Activated naive CD4-positive, alpha-beta T cell treated with anti-CD3 and anti-CD28 coated beads, Interleukin-2, amount 10 ng/mL, durations not matched to agents 7 days and 5 days (primary cell): ENCODE measurements at regions not wholly inside any gene's neighbourhood (a gene's known extent, or its start where the extent isn't known, plus 50 kb on each side); places are given as distances from the start of the nearest gene placed in this dataset.
"Not testable (repeated sequence)": the region's sequence is repeated elsewhere in the genome, so short reads cannot be mapped to it uniquely, and the experiment has no call there.

ENCODE experiments used
- CTCF ChIA-PET: fragments of 350-600 bp; sonication (Branson Sonifier 250); formaldehyde crosslinking; loops from one replicate; lab custom pipeline; 2021; ENCODE audit warnings: antibody characterized with exemption; lab: Charles Lee
- DNase-seq: peaks from one replicate; pipeline ENCODE4 v3.0.0-alpha.2; 2020
- H3K27ac Mint-ChIP-seq: one replicate; pipeline ENCODE4 v1.8.0; 2021; ENCODE audit warnings: mild to moderate bottlenecking, moderate library complexity, mixed read lengths
- H3K27me3 Mint-ChIP-seq: one replicate; pipeline ENCODE4 v1.8.0; 2021; ENCODE audit warnings: mild to moderate bottlenecking, mixed read lengths
- H3K36me3 Mint-ChIP-seq: one replicate; pipeline ENCODE4 v1.8.0; 2021; ENCODE audit warnings: mixed read lengths
- H3K4me1 Mint-ChIP-seq: one replicate; pipeline ENCODE4 v1.8.0; 2021; ENCODE audit warnings: mixed read lengths
- H3K4me3 Mint-ChIP-seq: one replicate; pipeline ENCODE4 v1.8.0; 2021; ENCODE audit warnings: mild to moderate bottlenecking, moderate library complexity, mixed read lengths
- H3K9me3 Mint-ChIP-seq: one replicate; pipeline ENCODE4 v1.8.0; 2021; ENCODE audit warnings: mixed read lengths

DNA sequence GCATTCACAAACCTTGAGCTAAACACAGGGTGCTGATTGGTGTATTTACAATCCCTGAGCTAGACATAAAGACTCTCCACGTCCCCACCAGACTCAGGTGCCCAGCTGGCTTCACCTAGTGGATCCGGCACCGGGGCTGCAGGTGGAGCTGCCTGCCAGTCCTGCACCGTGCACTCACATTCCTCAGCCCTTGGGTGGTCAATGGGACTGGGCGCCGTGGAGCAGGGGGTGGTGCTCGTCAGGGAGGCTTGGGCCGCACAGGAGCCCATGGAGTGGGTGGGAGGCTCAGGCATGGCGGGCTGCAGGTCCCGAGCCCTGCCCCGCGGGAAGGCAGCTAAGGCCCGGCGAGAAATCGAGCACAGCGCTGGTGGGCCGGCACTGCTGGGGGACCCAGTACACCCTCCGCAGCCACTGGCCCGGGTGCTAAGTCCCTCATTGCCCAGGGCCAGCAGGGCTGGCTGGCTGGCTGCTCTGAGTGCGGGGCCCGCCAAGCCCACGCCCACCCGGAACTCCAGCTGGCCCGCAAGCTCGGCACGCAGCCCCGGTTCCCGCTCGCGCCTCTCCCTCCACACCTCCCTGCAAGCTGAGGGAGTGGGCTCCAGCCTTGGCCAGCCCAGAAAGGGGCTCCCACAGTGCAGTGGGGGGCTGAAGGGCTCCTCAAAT lies 622.2 kb upstream of the ADGRL2 start:
- H3K27me3 Mint-ChIP-seq, H3K4me1 Mint-ChIP-seq, H3K27ac Mint-ChIP-seq, DNase-seq, CTCF ChIA-PET, H3K36me3 Mint-ChIP-seq, H3K4me3 Mint-ChIP-seq: not testable (repeated sequence)
- peaks cover 13% of the 10 kb centered on the region for H3K9me3 Mint-ChIP-seq

DNA sequence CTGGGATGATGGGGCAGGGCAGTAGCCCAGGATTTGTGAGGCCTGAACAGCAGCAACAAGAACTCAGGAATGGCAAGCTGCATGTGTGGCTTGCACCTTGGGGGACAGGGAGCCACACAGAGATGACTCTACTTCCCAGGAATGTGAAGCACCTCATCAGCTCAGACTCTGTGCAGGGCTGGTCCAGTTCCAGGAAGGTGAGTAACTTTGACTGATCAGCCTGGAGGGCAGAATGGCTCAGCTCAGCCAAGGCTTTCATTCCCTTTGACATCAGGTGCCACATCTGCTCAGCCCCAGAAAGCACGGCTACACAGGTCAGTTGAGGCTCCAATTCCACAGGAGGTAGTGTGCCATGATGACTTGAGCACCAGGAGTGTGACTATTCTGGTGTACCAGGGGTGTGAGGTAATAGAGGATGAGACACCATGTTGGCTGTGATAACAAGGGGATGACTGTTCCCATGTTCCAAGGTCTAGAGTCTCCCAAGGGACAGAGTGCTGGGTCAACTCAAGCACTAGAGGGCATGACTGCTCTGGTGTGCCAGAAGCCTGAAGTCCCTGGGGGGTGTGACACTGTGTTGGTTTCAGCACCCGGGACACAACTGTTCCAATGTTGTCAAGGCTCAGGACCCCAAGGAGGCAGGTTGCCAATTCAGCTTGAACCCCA lies 625.8 kb upstream of the ADGRL2 start:
- DNase-seq = no peak
- H3K36me3 Mint-ChIP-seq = no peaks in the 10 kb centered on the region
- H3K4me1 Mint-ChIP-seq = no peaks in the 10 kb centered on the region
- H3K27ac Mint-ChIP-seq = no peak overlapping the region
- H3K9me3 Mint-ChIP-seq = peaks cover 12% of the 10 kb centered on the region
- no peak overlapping the region for H3K4me3 Mint-ChIP-seq
- H3K27me3 Mint-ChIP-seq = no peaks in the 10 kb centered on the region
- CTCF ChIA-PET = no interaction called here

DNA sequence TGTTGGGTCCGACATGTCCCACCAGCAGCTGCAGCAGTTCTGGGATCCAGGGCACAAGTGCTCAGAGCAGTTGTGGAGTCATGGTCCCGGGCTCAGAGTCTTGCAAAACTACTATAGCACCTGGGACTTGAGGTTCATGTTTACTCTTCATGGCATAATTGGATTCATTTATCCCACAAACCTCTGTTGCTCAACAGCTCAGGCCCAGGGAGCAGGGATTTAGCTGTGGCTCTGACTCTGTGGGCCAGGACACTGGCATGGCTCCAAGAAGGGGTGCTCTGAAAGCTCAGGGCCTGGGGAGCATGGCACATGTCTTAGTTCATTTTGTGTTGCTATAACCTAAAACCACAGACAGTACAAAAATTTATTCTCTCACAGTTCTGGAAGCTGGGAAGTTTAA lies 626.7 kb upstream of the ADGRL2 start:
- CTCF ChIA-PET = no interaction called here
- H3K27ac Mint-ChIP-seq = no peak overlapping the region
- DNase-seq = no peak
- no peaks in the 10 kb centered on the region for H3K4me1 Mint-ChIP-seq
- no peaks in the 10 kb centered on the region for H3K36me3 Mint-ChIP-seq
- no peaks in the 10 kb centered on the region for H3K27me3 Mint-ChIP-seq
- no peak overlapping the region for H3K4me3 Mint-ChIP-seq
- peaks cover 12% of the 10 kb centered on the region for H3K9me3 Mint-ChIP-seq

DNA sequence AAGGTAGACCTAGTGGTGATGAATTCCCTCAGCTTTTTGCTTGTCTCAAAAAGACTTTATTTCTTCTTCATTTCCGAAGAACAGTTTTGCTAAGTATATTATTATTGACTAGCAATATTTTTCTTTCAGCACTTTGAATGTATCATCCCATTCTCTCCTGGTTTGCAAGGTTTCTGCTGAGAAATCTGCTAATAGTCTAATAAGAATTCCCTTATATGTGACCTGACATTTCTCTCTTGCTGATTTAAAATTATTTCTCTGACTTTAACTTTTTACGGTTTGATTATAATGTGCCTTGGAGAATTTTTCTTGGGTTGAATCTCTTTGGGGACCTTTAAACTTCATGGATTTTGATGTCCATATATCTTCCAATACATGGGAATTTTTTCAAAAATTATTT lies 628.3 kb upstream of the ADGRL2 start:
- Mint-ChIP-seq H3K4me1 (no peaks in the 10 kb centered on the region), H3K27ac (no peak overlapping the region), H3K27me3 (no peaks in the 10 kb centered on the region), H3K4me3 (no peak overlapping the region), H3K9me3 (peaks cover 10% of the 10 kb centered on the region), H3K36me3 (no peaks in the 10 kb centered on the region)
- CTCF ChIA-PET = no interaction called here
- no peak for DNase-seq

DNA sequence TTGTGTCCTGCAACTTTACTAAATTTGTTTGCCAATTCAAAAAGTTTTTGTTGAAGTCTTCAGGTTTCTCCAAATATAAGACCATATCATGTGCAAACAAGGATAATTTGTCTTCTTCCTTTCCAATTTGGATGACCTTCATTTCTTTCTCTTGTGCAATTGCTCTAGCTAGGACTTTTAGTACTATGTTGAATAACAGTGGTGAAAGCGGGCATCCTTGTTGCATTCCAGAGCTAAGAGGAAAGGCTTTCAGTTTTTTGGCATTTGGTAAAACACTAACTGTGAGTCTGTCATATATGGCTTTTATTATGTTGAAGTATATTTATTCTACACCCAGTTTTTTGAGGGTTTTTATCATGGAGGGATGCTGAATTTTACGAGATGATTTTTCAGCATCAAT lies 630.0 kb upstream of the ADGRL2 start:
- peaks cover 11% of the 10 kb centered on the region for H3K9me3 Mint-ChIP-seq
- no peaks in the 10 kb centered on the region for H3K36me3 Mint-ChIP-seq
- no peak for DNase-seq
- no peak overlapping the region for H3K4me3 Mint-ChIP-seq
- no peaks in the 10 kb centered on the region for H3K4me1 Mint-ChIP-seq
- CTCF ChIA-PET = no interaction called here
- no peak overlapping the region for H3K27ac Mint-ChIP-seq
- H3K27me3 Mint-ChIP-seq = no peaks in the 10 kb centered on the region

DNA sequence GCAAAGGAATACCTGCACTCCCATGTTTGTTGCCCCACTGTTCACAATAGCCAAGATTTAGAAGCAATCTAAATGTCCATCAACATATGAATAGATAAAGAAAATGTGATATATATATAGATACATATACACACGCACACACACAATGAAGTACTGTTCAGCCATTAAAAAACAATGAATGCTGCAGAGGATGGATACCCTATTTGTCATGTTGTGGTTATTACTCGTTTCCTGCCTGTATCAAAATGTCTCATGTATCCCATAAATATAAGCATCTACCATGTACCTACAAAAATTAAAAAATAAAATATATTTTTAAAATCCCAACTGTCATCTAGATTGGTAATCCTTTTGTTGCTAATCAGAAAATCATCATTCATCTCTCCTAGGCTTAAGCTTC lies 634.8 kb upstream of the ADGRL2 start:
- Mint-ChIP-seq H3K9me3 (peaks cover 8% of the 10 kb centered on the region), H3K36me3 (no peaks in the 10 kb centered on the region), H3K4me1 (no peaks in the 10 kb centered on the region), H3K27me3 (no peaks in the 10 kb centered on the region), H3K4me3 (no peak overlapping the region), H3K27ac (no peak overlapping the region)
- CTCF ChIA-PET = no interaction called here
- DNase-seq = no peak

DNA sequence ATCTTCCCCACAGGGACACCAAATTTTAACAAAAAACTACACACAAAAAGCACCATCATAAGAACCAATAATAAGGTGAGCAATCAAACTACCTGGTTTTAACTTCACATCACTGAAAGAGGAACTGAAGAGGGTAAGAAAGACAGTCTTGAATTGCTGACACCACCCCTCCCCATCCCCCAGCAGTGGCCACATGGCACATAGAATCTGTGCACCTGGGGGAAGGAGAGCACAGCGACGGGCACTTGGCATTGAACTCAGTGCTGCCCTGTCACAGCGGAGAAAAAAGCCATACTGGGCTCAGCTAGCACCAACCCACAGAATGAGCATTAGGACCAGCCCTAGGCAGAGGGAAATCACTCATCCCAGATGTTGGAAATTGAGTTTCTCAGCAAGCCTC lies 640.0 kb upstream of the ADGRL2 start:
- Mint-ChIP-seq H3K36me3 (no peaks in the 10 kb centered on the region), H3K4me3 (no peak overlapping the region), H3K9me3 (peaks cover 5% of the 10 kb centered on the region), H3K4me1 (no peaks in the 10 kb centered on the region), H3K27me3 (no peaks in the 10 kb centered on the region), H3K27ac (no peak overlapping the region)
- DNase-seq = no peak
- CTCF ChIA-PET = no interaction called here

DNA sequence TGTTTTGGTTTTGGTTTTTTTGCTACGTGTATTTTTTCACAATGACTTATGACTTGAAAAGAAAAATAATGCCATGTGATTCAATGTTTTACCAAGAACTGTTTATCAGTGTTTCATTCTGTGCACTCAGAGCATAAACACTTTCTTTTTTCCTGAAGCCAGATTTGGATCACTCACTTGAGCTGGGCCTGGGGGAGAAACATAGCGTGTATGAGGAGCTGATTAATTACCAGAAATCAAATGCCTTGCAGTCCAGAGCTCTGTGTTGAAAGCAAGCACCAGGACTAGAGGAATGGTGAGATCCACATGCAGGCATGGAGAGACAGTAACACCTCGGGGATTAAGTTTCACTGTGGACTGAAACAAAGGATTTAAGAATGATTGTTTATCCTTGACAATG lies 642.1 kb upstream of the ADGRL2 start:
- no peak overlapping the region for H3K4me3 Mint-ChIP-seq
- no peaks in the 10 kb centered on the region for H3K4me1 Mint-ChIP-seq
- peaks cover 3% of the 10 kb centered on the region for H3K9me3 Mint-ChIP-seq
- H3K27ac Mint-ChIP-seq = no peak overlapping the region
- DNase-seq = no peak
- no peaks in the 10 kb centered on the region for H3K27me3 Mint-ChIP-seq
- CTCF ChIA-PET = no interaction called here
- no peaks in the 10 kb centered on the region for H3K36me3 Mint-ChIP-seq

DNA sequence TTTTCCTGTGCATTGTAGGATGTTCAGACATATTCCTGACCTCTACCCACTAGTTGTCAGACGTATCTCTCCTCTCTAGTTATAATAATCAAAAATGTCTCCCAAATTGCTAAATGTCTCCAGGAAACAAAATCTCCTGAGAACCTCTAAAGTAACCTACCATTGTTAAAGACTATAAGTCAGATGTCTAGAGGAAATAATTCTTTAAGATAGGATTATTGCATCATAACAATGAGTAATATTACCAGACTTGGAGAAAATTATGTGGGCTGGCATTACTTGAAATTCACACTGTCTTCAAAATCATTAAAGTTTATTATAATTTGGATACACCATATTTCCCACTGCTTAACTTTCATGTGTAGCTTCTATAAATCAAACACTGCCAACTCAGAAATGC lies 643.0 kb upstream of the ADGRL2 start:
- no peak for DNase-seq
- peaks cover 3% of the 10 kb centered on the region for H3K9me3 Mint-ChIP-seq
- H3K27me3 Mint-ChIP-seq = no peaks in the 10 kb centered on the region
- no peak overlapping the region for H3K27ac Mint-ChIP-seq
- H3K4me3 Mint-ChIP-seq = no peak overlapping the region
- no peaks in the 10 kb centered on the region for H3K4me1 Mint-ChIP-seq
- CTCF ChIA-PET = no interaction called here
- no peaks in the 10 kb centered on the region for H3K36me3 Mint-ChIP-seq

DNA sequence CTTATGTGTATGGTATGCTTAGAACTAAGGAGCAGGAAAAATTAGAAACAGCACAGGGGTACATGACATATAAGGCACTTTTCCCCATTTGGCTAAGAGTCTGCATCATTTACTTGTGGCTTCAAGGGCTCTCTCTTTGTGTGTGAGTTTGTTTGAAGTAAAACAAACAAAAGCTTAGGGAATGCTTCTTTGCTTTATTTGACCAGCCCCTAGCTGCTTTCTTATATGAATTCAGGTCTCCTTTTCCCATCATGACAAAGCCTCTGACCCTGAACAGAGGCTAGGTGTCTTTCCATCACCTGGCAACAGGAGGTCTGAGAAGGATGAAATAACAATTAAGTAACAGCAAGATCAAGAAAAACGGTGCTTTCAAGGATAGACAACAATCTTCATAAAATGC lies 643.8 kb upstream of the ADGRL2 start:
- peaks cover 5% of the 10 kb centered on the region for H3K9me3 Mint-ChIP-seq
- no peak overlapping the region for H3K27ac Mint-ChIP-seq
- no peaks in the 10 kb centered on the region for H3K27me3 Mint-ChIP-seq
- no peaks in the 10 kb centered on the region for H3K36me3 Mint-ChIP-seq
- CTCF ChIA-PET = no interaction called here
- H3K4me3 Mint-ChIP-seq = no peak overlapping the region
- H3K4me1 Mint-ChIP-seq = no peaks in the 10 kb centered on the region
- no peak for DNase-seq

DNA sequence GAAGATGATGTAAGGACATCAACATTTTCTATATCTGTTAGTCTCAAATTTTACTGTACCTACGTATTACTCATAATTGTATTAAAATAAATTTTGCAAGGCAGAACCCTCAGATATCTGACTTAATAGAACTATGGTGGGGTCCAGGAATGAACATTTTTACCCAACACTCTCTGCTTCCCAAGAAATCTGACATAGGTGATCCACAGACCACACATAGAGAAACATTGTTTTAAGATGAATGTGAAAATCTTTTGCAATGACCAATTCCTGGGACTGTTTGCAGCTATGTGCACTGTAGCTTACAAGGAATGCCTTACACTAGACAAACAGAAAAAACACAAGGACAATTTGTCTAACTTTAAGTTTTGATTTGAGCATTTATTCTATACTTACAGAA lies 645.6 kb upstream of the ADGRL2 start:
- DNase-seq = no peak
- Mint-ChIP-seq H3K9me3 (peaks cover 5% of the 10 kb centered on the region), H3K36me3 (no peaks in the 10 kb centered on the region), H3K27ac (no peak overlapping the region), H3K4me1 (no peaks in the 10 kb centered on the region), H3K27me3 (no peaks in the 10 kb centered on the region), H3K4me3 (no peak overlapping the region)
- CTCF ChIA-PET = no interaction called here

DNA sequence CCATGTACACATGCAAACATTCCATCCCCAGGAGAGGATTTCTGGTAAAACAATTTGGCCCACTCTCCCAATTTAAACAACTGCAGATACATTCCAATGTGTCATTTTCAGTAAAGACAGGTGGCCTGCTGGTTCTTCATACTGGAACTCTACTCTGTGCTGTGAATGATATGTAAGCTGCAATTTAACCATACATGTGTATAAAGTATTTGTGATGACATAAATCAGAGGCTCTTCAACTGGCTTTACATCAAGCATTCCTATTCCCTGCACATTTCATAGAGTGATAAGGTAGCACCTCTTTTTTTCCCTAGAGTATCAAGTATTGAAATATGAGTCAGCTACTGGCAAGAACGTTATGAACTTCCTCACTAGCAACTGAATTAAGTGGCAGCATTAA lies 649.5 kb upstream of the ADGRL2 start:
- no peak overlapping the region for H3K27ac Mint-ChIP-seq
- no peaks in the 10 kb centered on the region for H3K4me1 Mint-ChIP-seq
- H3K27me3 Mint-ChIP-seq = no peaks in the 10 kb centered on the region
- peaks cover 3% of the 10 kb centered on the region for H3K9me3 Mint-ChIP-seq
- CTCF ChIA-PET = no interaction called here
- no peaks in the 10 kb centered on the region for H3K36me3 Mint-ChIP-seq
- DNase-seq = no peak
- no peak overlapping the region for H3K4me3 Mint-ChIP-seq

DNA sequence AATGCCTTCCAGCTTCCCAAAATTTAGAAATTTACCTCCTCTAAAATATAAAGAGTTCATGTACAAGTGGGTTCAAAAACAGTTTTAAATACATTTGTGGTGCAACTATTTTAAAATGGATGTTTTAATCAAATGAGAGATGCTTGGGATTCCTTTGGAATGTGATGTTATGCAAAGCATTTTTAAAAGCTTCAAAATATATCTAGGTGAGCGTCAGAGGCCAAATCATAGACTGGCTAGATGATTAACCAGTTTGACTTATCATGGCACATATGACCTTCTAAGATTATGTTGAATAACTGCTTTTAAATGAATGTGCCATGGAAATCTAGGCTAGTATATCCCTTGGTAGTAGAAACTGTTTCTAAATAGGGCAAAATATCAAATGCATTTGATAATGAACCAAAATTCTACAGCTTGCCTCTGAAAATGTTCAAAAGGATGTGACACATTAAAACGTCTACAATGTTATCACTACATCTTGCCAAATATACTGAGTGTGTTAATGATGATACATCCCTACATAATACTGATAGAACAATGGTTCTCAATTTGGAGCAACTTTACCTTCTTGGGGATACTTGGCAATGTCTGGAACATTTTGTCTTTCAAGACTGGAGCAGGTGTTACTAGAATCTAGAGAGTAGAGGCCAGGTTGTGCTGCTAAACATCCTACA lies 650.9 kb upstream of the ADGRL2 start:
- Mint-ChIP-seq H3K4me1 (no peaks in the 10 kb centered on the region), H3K27ac (no peak overlapping the region), H3K9me3 (peaks cover 3% of the 10 kb centered on the region), H3K4me3 (no peak overlapping the region), H3K27me3 (no peaks in the 10 kb centered on the region), H3K36me3 (no peaks in the 10 kb centered on the region)
- CTCF ChIA-PET = no interaction called here
- DNase-seq = no peak

DNA sequence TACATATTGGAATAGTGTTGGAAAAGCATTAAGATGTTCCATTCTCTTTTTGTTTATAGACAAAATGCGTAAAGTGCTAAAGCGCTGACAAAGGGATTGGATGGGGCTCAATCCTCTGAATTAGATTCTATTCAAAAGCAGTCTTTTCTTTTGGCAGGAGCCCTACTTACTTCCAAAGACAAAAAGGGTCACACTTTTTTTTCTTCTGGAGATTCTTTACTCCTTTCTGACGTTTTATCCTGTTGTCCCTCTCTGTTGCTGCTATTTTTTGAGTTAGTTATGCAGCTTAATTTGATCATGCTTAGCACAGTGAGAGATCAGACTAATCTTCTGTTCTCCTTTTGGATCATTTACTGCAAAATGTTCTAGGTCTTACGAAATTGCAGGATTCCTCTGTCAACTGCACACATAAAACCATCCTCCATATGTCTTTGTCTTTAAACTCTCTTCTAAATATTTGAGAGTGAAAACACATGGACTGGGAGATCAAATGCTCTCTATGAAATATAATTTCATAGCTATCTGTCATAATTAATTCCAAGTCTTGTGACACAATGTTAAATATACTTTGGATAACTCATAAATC lies 656.4 kb upstream of the ADGRL2 start:
- no peaks in the 10 kb centered on the region for H3K4me1 Mint-ChIP-seq
- CTCF ChIA-PET = no interaction called here
- no peak overlapping the region for H3K4me3 Mint-ChIP-seq
- no peaks in the 10 kb centered on the region for H3K36me3 Mint-ChIP-seq
- no peaks in the 10 kb centered on the region for H3K27me3 Mint-ChIP-seq
- DNase-seq = no peak
- no peak overlapping the region for H3K27ac Mint-ChIP-seq
- peaks cover 3% of the 10 kb centered on the region for H3K9me3 Mint-ChIP-seq
